Breast epithelium (tissue), 4 donors: ENCODE measurements at regions not wholly inside any gene's neighbourhood (a gene's known extent, or its start where the extent isn't known, plus 50 kb on each side); places are given as distances from the start of the nearest gene placed in this dataset.

Experiments
- DNase-seq, 2 donors: peaks; one replicate each; pipeline ENCODE4 v3.0.0-alpha.2; 2019; ENCODE audit warnings: low spot score in 2 of 2
- H3K27ac ChIP-seq, 2 donors: fragments of 200-600 bp; sonication (generic) in 1 of 2; one replicate each; pipeline ENCODE4 v1.5.1; 2016 to 2019; ENCODE audit warnings: mild to moderate bottlenecking in 1 of 2
- H3K27me3 ChIP-seq, 2 donors: fragments of 200-600 bp; sonication (generic) in 1 of 2; one replicate each; pipeline versions ENCODE4 v1.5.1 to v1.6.0; 2017 to 2019; ENCODE audit warnings: control low read depth in 1 of 2, mild to moderate bottlenecking in 1 of 2
- H3K36me3 ChIP-seq: fragments of 200-600 bp; one replicate; pipeline ENCODE4 v1.5.1; 2019
- H3K4me1 ChIP-seq, 2 donors: fragments of 200-600 bp; sonication (generic); one replicate each; pipeline ENCODE4 v1.5.1; 2016 to 2019; ENCODE audit warnings: control low read depth in 1 of 2
- H3K4me3 ChIP-seq, 3 donors: fragments of 200-600 bp; sonication (generic); 1 replicate in 2 of 3; 2 replicates in 1 of 3; pipeline ENCODE4 v1.5.1; 2016 to 2019; ENCODE audit warnings: mild to moderate bottlenecking in 3 of 3, moderate library complexity in 2 of 3
- H3K9me3 ChIP-seq, 2 donors: fragments of 200-600 bp; sonication (generic) in 1 of 2; one replicate each; pipeline ENCODE4 v1.5.1; 2016 to 2019; ENCODE audit warnings: control low read depth in 1 of 2
- POLR2A ChIP-seq: fragments of 450-650 bp; IDR thresholded peaks from one replicate; pipeline ENCODE4 v1.6.1; 2016; ENCODE audit warnings: antibody characterized with exemption, mild to moderate bottlenecking, moderate library complexity
- POLR2AphosphoS5 ChIP-seq, 3 donors: sonication (generic); formaldehyde crosslinking; IDR thresholded peaks; one replicate each; pipeline ENCODE4 v1.6.1; 2017; ENCODE audit warnings: antibody characterized with exemption in 3 of 3
- intact Hi-C: fragments of 100-400 bp; cut with DNase I; formaldehyde crosslinking; loops from one replicate; pipeline ENCODE4 v1.15.1; 2023; ENCODE audit warnings: low total_unique reads
- TF ChIP-seq, protein P1 (sequence below), 3 donors: fragments of 450-650 bp; IDR thresholded peaks; one replicate each; pipeline ENCODE4 v1.5.1; 2016 to 2017; ENCODE audit warnings: antibody characterized with exemption in 3 of 3, mild to moderate bottlenecking in 3 of 3, moderate library complexity in 3 of 3

DNA sequence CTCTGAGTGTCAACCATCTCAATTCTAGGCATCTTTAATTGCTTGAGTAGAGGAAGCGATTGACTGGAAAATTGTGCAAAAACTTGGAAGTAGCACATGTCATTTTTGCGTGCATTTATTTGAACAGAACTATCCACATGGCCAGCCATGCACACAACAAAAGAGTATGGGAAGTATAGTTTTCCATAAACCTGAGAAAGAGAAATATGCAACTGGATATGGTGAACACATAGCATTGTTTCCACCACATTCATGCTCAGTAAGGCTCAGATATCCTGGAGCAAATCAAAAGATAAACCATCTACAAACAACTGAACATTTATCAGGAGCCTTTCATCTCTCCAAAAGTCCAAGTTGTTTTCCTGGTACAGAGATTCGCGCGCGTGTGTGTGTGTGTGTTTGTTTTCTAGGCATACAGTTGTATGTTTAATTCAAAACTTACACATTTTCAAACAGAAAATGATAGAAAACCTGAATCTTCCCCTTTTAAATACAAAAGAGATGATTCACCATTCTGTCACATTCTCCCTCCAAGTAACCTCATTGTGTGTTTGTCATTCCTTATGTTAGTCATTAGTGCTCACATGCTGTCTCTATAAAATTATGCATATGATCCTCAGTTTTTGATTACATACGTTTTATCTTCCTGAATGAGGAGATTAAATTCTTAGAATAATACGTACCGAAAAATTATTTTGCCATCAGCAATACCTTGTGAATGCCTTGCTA is 780.4 kb upstream of the NRXN1 start:
- Histone ChIP-seq H3K4me3 (no peak overlapping the region), H3K4me1 (no peaks in the 10 kb centered on the region), H3K9me3 (no peaks in the 10 kb centered on the region), H3K36me3 (no peaks in the 10 kb centered on the region), H3K27ac (no peak overlapping the region), H3K27me3 (no peaks in the 10 kb centered on the region)
- TF ChIP-seq, protein P1, sequence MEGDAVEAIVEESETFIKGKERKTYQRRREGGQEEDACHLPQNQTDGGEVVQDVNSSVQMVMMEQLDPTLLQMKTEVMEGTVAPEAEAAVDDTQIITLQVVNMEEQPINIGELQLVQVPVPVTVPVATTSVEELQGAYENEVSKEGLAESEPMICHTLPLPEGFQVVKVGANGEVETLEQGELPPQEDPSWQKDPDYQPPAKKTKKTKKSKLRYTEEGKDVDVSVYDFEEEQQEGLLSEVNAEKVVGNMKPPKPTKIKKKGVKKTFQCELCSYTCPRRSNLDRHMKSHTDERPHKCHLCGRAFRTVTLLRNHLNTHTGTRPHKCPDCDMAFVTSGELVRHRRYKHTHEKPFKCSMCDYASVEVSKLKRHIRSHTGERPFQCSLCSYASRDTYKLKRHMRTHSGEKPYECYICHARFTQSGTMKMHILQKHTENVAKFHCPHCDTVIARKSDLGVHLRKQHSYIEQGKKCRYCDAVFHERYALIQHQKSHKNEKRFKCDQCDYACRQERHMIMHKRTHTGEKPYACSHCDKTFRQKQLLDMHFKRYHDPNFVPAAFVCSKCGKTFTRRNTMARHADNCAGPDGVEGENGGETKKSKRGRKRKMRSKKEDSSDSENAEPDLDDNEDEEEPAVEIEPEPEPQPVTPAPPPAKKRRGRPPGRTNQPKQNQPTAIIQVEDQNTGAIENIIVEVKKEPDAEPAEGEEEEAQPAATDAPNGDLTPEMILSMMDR (IDR thresholded peaks at IDR 0.05): no peak
- no peak for TF ChIP-seq POLR2AphosphoS5 (IDR thresholded peaks at IDR 0.05)
- no peak for DNase-seq
- intact Hi-C loops: no loop called here

DNA sequence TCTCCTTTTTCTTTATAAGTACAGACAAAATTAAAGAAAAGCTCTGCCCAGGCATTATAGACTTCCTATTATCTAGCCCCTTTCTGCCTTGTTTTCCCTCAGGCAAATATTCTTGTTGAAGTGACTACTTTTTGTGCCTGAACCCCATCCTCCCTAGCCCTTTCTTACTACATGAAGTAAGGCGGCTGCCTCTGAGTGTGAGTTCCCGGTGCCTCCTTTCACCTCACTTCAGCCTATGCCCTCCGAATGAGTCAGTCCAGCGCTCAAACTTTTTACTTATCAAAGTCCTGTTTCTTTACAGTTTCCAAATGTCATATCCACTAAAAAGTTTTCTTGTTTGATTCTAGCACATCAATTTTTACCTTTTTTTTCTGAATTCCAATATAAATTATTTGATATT is 778.3 kb upstream of the NRXN1 start:
- Histone ChIP-seq H3K4me3 (no peak overlapping the region), H3K9me3 (no peaks in the 10 kb centered on the region), H3K36me3 (no peaks in the 10 kb centered on the region), H3K4me1 (no peaks in the 10 kb centered on the region), H3K27me3 (no peaks in the 10 kb centered on the region), H3K27ac (no peak overlapping the region)
- TF ChIP-seq POLR2AphosphoS5 (IDR thresholded peaks at IDR 0.05) (no peak), POLR2A (no peak)
- TF ChIP-seq, protein P1 (IDR thresholded peaks at IDR 0.05): no peak
- DNase-seq: no peak
- intact Hi-C loops: no loop called here

DNA sequence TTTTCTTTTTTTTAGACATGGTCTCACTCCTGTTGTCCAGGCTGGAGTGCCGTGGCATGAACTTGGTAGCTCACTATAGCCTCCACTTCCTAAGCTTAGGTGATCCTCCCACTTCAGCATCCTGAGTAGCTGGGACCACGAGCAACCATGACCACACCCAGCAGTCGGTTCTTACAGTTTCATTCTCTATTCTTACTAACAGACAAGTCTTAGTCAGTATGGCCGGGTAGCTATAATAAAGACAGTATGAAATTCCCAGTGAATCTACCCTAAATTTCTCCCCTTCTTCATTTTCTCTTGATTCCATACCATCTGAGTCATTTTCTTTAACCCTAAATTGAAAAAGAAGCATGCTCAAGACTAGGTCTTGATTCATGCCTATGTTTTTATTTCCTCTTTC is 775.3 kb upstream of the NRXN1 start:
- H3K9me3 ChIP-seq: no peaks in the 10 kb centered on the region
- TF ChIP-seq, protein P1 (IDR thresholded peaks at IDR 0.05): no peak
- TF ChIP-seq POLR2AphosphoS5 (IDR thresholded peaks at IDR 0.05): no peak
- no peak for TF ChIP-seq POLR2A
- intact Hi-C loops: no loop called here
- no peak for DNase-seq
- no peaks in the 10 kb centered on the region for H3K27me3 ChIP-seq
- no peak overlapping the region for H3K27ac ChIP-seq
- no peak overlapping the region for H3K4me3 ChIP-seq
- H3K36me3 ChIP-seq: no peaks in the 10 kb centered on the region
- no peaks in the 10 kb centered on the region for H3K4me1 ChIP-seq

DNA sequence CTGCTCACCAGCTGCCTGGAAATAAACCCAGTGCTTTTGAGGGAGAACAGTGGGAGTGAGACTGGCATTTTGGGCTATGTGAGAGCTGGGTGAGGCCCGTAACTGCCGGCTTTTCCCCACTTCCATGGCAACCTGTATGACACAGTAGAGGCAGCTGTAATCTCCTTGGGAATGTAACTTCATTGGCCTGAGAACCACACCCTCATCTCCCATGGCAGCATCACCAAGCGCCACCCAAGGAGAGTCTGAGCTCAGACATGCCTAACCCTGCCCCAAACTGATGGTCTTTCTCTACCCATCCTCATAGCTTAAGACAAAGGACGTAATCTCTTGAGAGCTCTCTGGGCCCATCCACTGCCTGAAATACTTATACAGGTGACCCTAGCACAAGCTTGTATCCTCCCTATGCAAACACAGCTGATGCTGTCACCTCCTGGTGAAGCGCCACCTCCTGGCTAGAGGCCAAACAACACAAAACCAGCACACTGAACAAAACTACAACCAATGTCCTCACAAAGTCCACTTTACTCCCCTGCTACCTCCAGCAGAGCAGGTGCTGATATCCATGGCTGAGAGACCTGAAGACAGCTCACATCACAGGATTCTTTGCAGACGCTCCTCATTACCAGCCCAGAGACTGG is 763.4 kb upstream of the NRXN1 start:
- Histone ChIP-seq H3K27ac (no peak overlapping the region), H3K4me1 (no peaks in the 10 kb centered on the region), H3K27me3 (no peaks in the 10 kb centered on the region), H3K4me3 (no peak overlapping the region), H3K9me3 (peaks cover 0 to 3% of the 10 kb centered on the region in 2 donors), H3K36me3 (no peaks in the 10 kb centered on the region)
- TF ChIP-seq POLR2A (no peak), POLR2AphosphoS5 (IDR thresholded peaks at IDR 0.05) (no peak)
- TF ChIP-seq, protein P1 (IDR thresholded peaks at IDR 0.05): no peak
- DNase-seq: no peak
- intact Hi-C loops: no loop called here

DNA sequence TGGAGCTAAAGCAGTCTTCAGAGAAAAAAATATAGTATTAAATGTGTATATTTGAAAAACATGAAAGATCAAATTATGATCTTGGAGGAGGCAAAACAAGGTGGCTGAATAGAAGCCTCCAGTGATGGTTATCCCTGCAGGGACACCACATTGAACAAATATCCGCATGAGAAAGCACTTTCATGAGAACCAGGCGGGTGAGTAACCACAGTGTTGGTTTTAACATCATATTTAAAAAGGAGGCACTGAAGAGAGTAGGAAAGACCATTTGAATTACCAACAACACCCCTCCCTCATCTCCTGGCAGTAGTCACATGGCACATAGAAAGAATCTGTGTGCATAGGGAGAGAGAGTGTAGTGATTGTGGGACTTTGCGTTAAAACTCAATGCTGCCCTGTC is 759.6 kb upstream of the NRXN1 start:
- Histone ChIP-seq H3K4me3 (no peak overlapping the region), H3K27me3 (no peaks in the 10 kb centered on the region), H3K9me3 (no peaks in the 10 kb centered on the region), H3K27ac (no peak overlapping the region), H3K36me3 (no peaks in the 10 kb centered on the region), H3K4me1 (no peaks in the 10 kb centered on the region)
- intact Hi-C loops: no loop called here
- TF ChIP-seq POLR2AphosphoS5 (IDR thresholded peaks at IDR 0.05) (no peak), POLR2A (no peak)
- TF ChIP-seq, protein P1 (IDR thresholded peaks at IDR 0.05): no peak
- no peak for DNase-seq
